GM23248 (cell line): ENCODE measurements at regions not wholly inside any gene's neighbourhood (a gene's known extent, or its start where the extent isn't known, plus 50 kb on each side); places are given as distances from the start of the nearest gene placed in this dataset.

ENCODE experiments used
- DNase-seq: peaks from one replicate; pipeline ENCODE4 v3.0.0-alpha.2; 2015
- H2AFZ ChIP-seq: fragments of 200-600 bp; sonication (generic); 2 replicates; pipeline ENCODE4 v1.6.1; 2016; ENCODE audit warnings: antibody characterized with exemption
- H3F3A ChIP-seq: fragments of 200-600 bp; sonication (generic); 2 replicates; pipeline ENCODE4 v1.6.1; 2016; ENCODE audit warnings: mild to moderate bottlenecking, antibody characterized with exemption, mixed run types; ENCODE audit not compliant: insufficient read depth
- H3K27ac ChIP-seq: fragments of 200-600 bp; sonication (generic); 2 replicates; pipeline ENCODE4 v1.5.1; 2016; ENCODE audit warnings: mild to moderate bottlenecking
- H3K27me3 ChIP-seq: fragments of 200-600 bp; sonication (generic); replicated peaks from 2 replicates; pipeline ENCODE4 v1.6.1; 2016; ENCODE audit warnings: mild to moderate bottlenecking; ENCODE audit not compliant: insufficient read depth
- H3K36me3 ChIP-seq: fragments of 200-600 bp; sonication (generic); 2 replicates; pipeline ENCODE4 v1.6.1; 2016; ENCODE audit warnings: low read depth, mild to moderate bottlenecking
- H3K4me1 ChIP-seq: fragments of 200-600 bp; sonication (generic); 2 replicates; pipeline ENCODE4 v1.6.1; 2016; ENCODE audit warnings: mild to moderate bottlenecking; ENCODE audit not compliant: insufficient read depth
- H3K4me2 ChIP-seq: fragments of 200-600 bp; sonication (generic); one replicate; pipeline ENCODE4 v1.6.1; 2016; ENCODE audit warnings: mild to moderate bottlenecking; ENCODE audit not compliant: unreplicated experiment
- H3K4me3 ChIP-seq: fragments of 200-600 bp; sonication (generic); 2 replicates; pipeline ENCODE4 v1.5.1; 2016; ENCODE audit warnings: mild to moderate bottlenecking
- H3K79me2 ChIP-seq: fragments of 200-600 bp; sonication (generic); 2 replicates; pipeline ENCODE4 v1.6.1; 2016; ENCODE audit warnings: mild to moderate bottlenecking; ENCODE audit not compliant: insufficient read depth
- H3K9ac ChIP-seq: fragments of 200-600 bp; sonication (generic); 2 replicates; pipeline ENCODE4 v1.6.1; 2016; ENCODE audit warnings: mild to moderate bottlenecking
- H3K9me2 ChIP-seq: fragments of 200-600 bp; sonication (generic); 2 replicates; pipeline ENCODE4 v1.6.1; 2016; ENCODE audit warnings: mixed run types, mild to moderate bottlenecking, moderate library complexity; ENCODE audit not compliant: insufficient read depth
- H3K9me3 ChIP-seq: fragments of 200-600 bp; sonication (generic); one replicate; pipeline ENCODE4 v1.6.1; 2017; ENCODE audit warnings: low read depth
- H4K20me1 ChIP-seq: fragments of 200-600 bp; sonication (generic); 2 replicates; pipeline ENCODE4 v1.6.0; 2016; ENCODE audit not compliant: insufficient read depth
- EZH2 ChIP-seq: fragments of 200-600 bp; sonication (generic); IDR thresholded peaks from 2 replicates; pipeline ENCODE4 v1.6.1; 2018; ENCODE audit warnings: antibody characterized with exemption, mild to moderate bottlenecking; ENCODE audit not compliant: insufficient read depth, poor library complexity, severe bottlenecking
- EZH2phosphoT487 ChIP-seq: fragments of 200-600 bp; sonication (generic); IDR thresholded peaks from 2 replicates; pipeline ENCODE4 v1.6.1; 2018; ENCODE audit warnings: antibody characterized with exemption, moderate library complexity, mild to moderate bottlenecking, low read depth; ENCODE audit not compliant: insufficient read depth
- WGBS, 2 experiments: methylation state at CpG; one replicate each; pipeline ENCODE4 v1.1.6; 2015 to 2017; ENCODE audit warnings: low lambda C conversion rate in 2 of 2, low coverage in 1 of 2; ENCODE audit errors: missing lambda C conversion rate in 2 of 2; 5-methylcytosine and 5-hydroxymethylcytosine counted together
- in situ Hi-C: fragments of 300-500 bp; cut with MboI; formaldehyde crosslinking; loops from 2 replicates; pipeline ENCODE4 v1.15.0; 2020

DNA sequence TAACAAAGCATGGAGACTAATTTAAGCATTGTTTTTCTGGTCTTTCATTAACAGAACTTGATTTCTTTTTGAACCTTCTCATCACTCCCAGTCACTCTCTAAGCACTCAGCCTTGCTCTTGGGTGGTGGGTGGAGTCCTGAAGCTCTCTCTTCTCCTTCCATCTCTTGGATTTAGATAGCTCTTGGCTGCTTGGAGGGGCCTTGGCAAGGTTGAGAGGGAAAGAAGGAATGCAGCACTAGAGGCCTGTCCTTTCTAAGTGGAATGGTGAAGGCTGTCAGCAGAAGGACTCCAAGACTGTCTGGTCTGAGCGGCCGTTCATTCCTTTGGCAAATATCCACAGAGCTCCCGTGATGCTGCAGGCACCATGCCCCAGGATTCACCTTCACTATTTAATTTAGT lies 168.6 kb upstream of the E2F8 start:
- Histone ChIP-seq H3K79me2 (no peaks in the 10 kb centered on the region), H3K4me2 (no peak overlapping the region), H4K20me1 (no peaks in the 10 kb centered on the region), H3K27me3 (no peaks in the 10 kb centered on the region), H3F3A (no peaks in the 10 kb centered on the region), H3K9me3 (no peaks in the 10 kb centered on the region), H3K9ac (no peak overlapping the region), H3K4me1 (no peaks in the 10 kb centered on the region), H3K9me2 (no peaks in the 10 kb centered on the region), H3K36me3 (no peaks in the 10 kb centered on the region), H3K27ac (no peak overlapping the region), H2AFZ (no peak overlapping the region), H3K4me3 (no peak overlapping the region)
- 29 to 38% methylated on average over 3 of the region's 3 CpGs for WGBS, 2 experiments
- no peak for TF ChIP-seq EZH2phosphoT487
- no peak for TF ChIP-seq EZH2
- in situ Hi-C loops: no loop called here
- DNase-seq: no peak

DNA sequence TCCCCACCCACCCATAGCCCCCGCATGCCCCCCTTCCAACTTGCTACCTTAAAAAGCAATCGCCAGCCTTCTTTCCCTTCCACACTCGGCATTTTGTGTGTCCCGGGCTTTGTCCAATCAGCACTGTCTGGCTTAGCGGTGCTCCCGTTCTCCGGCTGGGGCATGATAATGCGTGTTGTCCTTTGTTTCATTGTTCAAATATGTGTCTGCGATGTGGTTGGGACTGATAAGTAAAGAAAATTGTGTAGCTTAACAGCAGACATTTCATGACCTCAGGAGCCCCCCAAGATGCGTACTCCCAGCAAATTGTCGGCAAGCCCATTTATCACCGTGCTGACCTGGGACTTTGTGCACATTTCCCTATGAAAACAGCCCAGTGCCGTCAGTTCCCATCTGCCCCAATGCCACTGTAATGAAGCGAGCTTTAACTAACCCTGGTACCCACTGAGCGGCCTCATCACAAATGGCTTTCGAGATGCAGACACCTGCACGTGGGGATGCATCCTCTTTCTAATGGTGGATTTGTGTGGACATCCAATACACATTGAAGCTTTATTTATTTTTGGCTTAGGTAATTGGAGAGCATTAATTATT lies 167.0 kb upstream of the E2F8 start:
- Histone ChIP-seq H3K36me3 (no peaks in the 10 kb centered on the region), H3K4me3 (no peak overlapping the region), H3K27me3 (no peaks in the 10 kb centered on the region), H3K79me2 (no peaks in the 10 kb centered on the region), H3K4me1 (no peaks in the 10 kb centered on the region), H3K9me2 (no peaks in the 10 kb centered on the region), H3K9ac (no peak overlapping the region), H3F3A (no peaks in the 10 kb centered on the region), H3K9me3 (no peaks in the 10 kb centered on the region), H4K20me1 (no peaks in the 10 kb centered on the region), H2AFZ (no peak overlapping the region), H3K4me2 (no peak overlapping the region), H3K27ac (no peak overlapping the region)
- TF ChIP-seq EZH2phosphoT487 (no peak), EZH2 (no peak)
- DNase-seq: no peak
- WGBS, 2 experiments: 93 to 95% methylated on average over 17 of the region's 17 CpGs
- in situ Hi-C loops: no loop called here

DNA sequence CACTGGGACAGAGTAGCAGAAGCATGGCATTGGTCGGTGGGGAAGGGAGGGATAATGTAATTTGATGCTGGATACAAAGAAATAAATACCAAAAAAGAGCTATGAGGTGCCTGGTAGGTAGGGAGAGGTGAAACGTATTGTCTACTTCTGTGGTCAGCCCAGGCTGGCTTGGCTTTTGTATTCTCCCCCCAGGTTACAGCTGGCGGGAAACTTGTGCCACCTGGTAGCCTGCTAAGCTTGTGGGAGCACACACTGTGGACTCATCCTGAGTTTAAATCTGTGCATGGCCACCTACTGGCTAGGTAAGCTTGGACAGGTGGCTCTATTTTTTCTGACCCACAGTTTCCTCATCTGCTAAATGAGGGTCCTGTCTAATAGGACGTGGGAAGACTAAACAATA lies 165.2 kb upstream of the E2F8 start:
- no peak overlapping the region for H3K27ac ChIP-seq
- in situ Hi-C loops: no loop called here
- TF ChIP-seq EZH2phosphoT487: no peak
- no peak for TF ChIP-seq EZH2

DNA sequence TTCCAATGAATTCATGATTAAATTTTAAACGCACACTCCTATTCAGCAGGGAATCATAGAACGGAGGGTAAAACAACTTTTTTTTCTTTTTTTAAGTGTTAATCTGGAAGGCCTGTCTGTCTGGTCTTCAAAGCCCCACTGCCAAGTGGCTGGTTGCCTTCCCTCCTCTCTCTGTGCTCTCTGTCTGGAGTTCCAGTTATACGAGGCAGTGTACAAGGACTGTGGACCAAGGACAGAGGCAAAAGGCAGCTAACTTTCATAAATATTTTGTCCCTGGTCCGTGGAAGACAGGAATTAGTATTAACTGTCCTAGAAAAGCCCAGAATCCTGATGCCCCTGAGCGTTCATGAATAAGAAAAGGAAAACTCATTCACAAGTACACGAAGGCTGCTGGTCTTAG lies 164.0 kb upstream of the E2F8 start:
- no peaks in the 10 kb centered on the region for H3K36me3 ChIP-seq
- 0 out of 2 replicates have a peak, but pooled peaks cover 1% of the 10 kb centered on the region for H3K4me1 ChIP-seq
- H3F3A ChIP-seq: no peaks in the 10 kb centered on the region
- no peaks in the 10 kb centered on the region for H3K79me2 ChIP-seq
- no peak overlapping the region for H3K4me3 ChIP-seq
- H3K9me3 ChIP-seq: no peaks in the 10 kb centered on the region
- H3K27ac ChIP-seq: no peak overlapping the region
- no peak for DNase-seq
- 62 to 70% methylated on average over 6 of the region's 6 CpGs for WGBS, 2 experiments
- no peak overlapping the region for H3K9ac ChIP-seq
- TF ChIP-seq EZH2: no peak
- TF ChIP-seq EZH2phosphoT487: no peak
- in situ Hi-C loops: no loop called here
- H2AFZ ChIP-seq: no peak overlapping the region
- H3K4me2 ChIP-seq: no peak overlapping the region
- H3K27me3 ChIP-seq: no peaks in the 10 kb centered on the region
- H4K20me1 ChIP-seq: no peaks in the 10 kb centered on the region
- no peaks in the 10 kb centered on the region for H3K9me2 ChIP-seq

More for the DNA sequence above, 165.2 kb upstream of the E2F8 start:
- Histone ChIP-seq H3K4me2 (no peak overlapping the region), H3K4me1 (no peaks in the 10 kb centered on the region), H3K9me2 (no peaks in the 10 kb centered on the region), H3K79me2 (no peaks in the 10 kb centered on the region), H3K9me3 (no peaks in the 10 kb centered on the region), H3K4me3 (no peak overlapping the region), H3F3A (no peaks in the 10 kb centered on the region), H2AFZ (no peak overlapping the region), H3K27me3 (no peaks in the 10 kb centered on the region), H4K20me1 (no peaks in the 10 kb centered on the region), H3K36me3 (no peaks in the 10 kb centered on the region), H3K9ac (no peak overlapping the region)
- no peak for DNase-seq
- WGBS, 2 experiments: 93 to 95% methylated on average over 4 of the region's 4 CpGs
